ENCODE measurements at regions not wholly inside any gene's neighbourhood (a gene's known extent, or its start where the extent isn't known, plus 50 kb on each side); places are given as distances from the start of the nearest gene placed in this dataset.

- DNase-seq (no peak), ATAC-seq (no peak)
- no peaks in the 10 kb centered on the region for H3K9me3 ChIP-seq
- H3K36me3 ChIP-seq = no peaks in the 10 kb centered on the region
- TF ChIP-seq POLR2A (IDR thresholded peaks at IDR 0.05) (no peak), CTCF (IDR thresholded peaks at IDR 0.05) (no peak)
- no peaks in the 10 kb centered on the region for H3K4me1 ChIP-seq
- intact Hi-C loops (cut with DNase I) = no loop called here
- H3K27ac ChIP-seq = no peak overlapping the region
- H3K27me3 ChIP-seq = no peaks in the 10 kb centered on the region
- H3K4me3 ChIP-seq = no peak overlapping the region
Measured at GRCh38 chr2:226080334-226080733, 680.8 kb downstream of the NYAP2 start.

GRCh38 chr2:226079671-226080181 lies 680.2 kb downstream of the NYAP2 start:
- TF ChIP-seq POLR2A (IDR thresholded peaks at IDR 0.05) (no peak), CTCF (IDR thresholded peaks at IDR 0.05) (no peak)
- Histone ChIP-seq H3K9me3 (no peaks in the 10 kb centered on the region), H3K4me1 (no peaks in the 10 kb centered on the region), H3K4me3 (no peak overlapping the region), H3K36me3 (no peaks in the 10 kb centered on the region), H3K27ac (no peak overlapping the region), H3K27me3 (no peaks in the 10 kb centered on the region)
- no peak for DNase-seq
- no peak for ATAC-seq
- intact Hi-C loops (cut with DNase I) = no loop called here

GRCh38 chr2:226079196-226079595 lies 679.7 kb downstream of the NYAP2 start:
- Histone ChIP-seq H3K9me3 (no peaks in the 10 kb centered on the region), H3K36me3 (no peaks in the 10 kb centered on the region), H3K4me1 (no peaks in the 10 kb centered on the region), H3K27me3 (no peaks in the 10 kb centered on the region), H3K27ac (no peak overlapping the region), H3K4me3 (no peak overlapping the region)
- DNase-seq (no peak), ATAC-seq (no peak)
- TF ChIP-seq CTCF (IDR thresholded peaks at IDR 0.05) = no peak
- TF ChIP-seq POLR2A (IDR thresholded peaks at IDR 0.05) = no peak
- intact Hi-C loops (cut with DNase I) = no loop called here

GRCh38 chr2:226078666-226079065 lies 679.2 kb downstream of the NYAP2 start:
- Histone ChIP-seq H3K36me3 (no peaks in the 10 kb centered on the region), H3K4me3 (no peak overlapping the region), H3K27ac (no peak overlapping the region), H3K27me3 (no peaks in the 10 kb centered on the region), H3K9me3 (no peaks in the 10 kb centered on the region), H3K4me1 (no peaks in the 10 kb centered on the region)
- no peak for ATAC-seq
- no peak for TF ChIP-seq POLR2A (IDR thresholded peaks at IDR 0.05)
- TF ChIP-seq CTCF (IDR thresholded peaks at IDR 0.05) = no peak
- intact Hi-C loops (cut with DNase I) = no loop called here
- no peak for DNase-seq

GRCh38 chr2:226077841-226078240 lies 678.3 kb downstream of the NYAP2 start:
- TF ChIP-seq POLR2A (IDR thresholded peaks at IDR 0.05) (no peak), CTCF (IDR thresholded peaks at IDR 0.05) (no peak)
- no peak for ATAC-seq
- H3K9me3 ChIP-seq = no peaks in the 10 kb centered on the region
- H3K27ac ChIP-seq = no peak overlapping the region
- intact Hi-C loops (cut with DNase I) = no loop called here
- no peaks in the 10 kb centered on the region for H3K36me3 ChIP-seq
- no peaks in the 10 kb centered on the region for H3K27me3 ChIP-seq
- H3K4me1 ChIP-seq = no peaks in the 10 kb centered on the region
- no peak for DNase-seq
- no peak overlapping the region for H3K4me3 ChIP-seq
